Forelimb muscle (tissue), 1 donor: ENCODE measurements at regions not wholly inside any gene's neighbourhood (a gene's known extent, or its start where the extent isn't known, plus 50 kb on each side); places are given as distances from the start of the nearest gene placed in this dataset.

Experiments
- DNase-seq: peaks from one replicate; pipeline ENCODE4 v3.0.0-alpha.2; 2013; ENCODE audit warnings: low read depth

DNA sequence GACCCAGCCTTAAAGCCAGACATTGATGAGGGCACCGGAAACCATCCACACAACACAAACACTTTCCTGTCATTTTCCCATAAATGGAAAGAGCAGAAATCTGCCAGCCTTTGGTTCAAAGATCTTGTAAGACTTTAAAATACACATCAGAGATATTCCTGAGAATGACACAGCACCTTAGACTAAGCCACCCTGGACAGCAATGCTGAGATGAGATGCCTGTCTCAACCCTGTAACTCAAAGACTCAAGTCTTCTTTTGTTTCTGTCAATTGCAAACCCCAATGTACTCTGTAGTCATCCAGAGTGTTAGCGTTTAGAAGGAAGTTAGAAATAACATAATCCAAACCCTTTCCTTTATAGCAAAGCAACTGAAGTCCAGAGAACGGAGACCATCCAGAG, 119.2 kb downstream of the CCNA1 start:
- no peak for DNase-seq

DNA sequence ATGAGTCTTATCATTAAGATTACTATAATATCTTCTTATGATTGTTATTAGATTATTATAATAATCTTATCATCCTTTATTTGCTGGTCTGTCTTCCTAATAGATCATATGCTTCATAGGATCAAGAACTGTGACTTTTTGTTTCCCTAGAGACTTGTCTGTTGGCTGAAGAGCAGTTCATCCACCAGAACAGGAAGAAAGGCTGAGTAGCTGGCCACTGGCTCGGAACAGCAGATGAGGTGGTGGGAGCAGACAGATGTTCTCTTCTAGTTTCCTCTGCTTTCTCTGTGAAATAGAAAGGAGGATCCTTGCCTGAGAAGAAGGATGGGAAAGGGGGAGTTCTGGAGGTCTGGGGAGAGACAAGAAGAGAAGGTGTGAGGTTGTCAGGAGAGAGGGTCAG, 120.0 kb downstream of the CCNA1 start:
- no peak for DNase-seq

DNA sequence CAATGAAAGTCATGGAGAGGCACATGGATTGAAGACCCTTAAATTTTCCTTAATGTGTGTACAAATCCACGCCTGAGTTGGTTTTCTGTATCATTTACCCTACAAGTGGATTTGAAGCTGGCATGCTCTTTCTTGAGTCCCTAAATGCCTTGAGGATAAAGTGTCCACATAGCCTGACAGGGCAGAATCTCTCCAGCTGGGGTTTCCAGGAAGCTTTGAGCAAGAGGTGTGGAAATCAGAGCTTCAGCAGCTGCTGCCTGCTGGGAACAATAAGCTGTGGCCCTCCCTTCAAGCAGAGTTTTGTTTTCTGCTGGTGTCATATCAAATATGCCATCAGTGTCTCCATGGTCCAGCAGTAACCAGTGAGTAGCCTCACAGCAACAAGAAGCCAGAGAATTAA, 120.3 kb upstream of the SERTM1 start:
- DNase-seq = no peak

DNA sequence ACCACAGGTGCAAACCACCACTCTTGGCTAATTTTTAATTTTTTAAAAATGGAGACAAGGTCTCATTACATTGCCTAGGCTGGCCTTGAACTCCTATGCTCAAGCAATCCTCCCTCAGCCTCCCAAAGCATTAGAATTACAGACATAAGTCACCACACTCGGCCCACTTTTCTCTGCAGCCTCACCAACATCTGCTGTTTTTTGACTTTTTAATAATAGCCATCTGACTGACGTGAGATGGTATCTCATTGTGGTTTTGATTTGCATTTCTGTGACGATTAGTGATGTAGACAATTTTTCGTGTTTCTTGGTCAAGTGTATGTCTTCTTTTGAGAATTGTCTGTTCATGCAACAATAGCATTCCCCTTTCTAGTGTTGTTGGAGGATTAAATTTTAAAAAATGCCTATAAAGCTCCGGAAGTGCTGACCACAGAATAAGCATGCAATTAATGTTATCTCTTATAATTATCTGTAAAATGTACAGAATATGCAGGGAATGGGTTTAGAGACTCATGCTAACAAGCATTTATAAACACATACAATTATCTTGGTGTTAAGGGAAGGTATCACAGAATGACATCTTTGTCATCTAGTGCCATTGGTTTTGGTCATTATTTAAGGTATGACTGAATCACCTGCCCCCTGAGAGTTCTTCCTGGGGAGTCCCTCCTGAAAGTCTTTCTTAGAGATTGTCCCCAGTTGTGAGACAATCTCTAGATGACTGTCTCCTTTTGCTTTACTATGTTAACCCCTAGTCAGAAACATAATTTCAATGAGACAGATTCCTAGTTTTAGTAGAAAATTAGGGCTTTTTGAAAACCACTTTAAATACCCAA, 118.5 kb upstream of the SERTM1 start:
- DNase-seq = no peak

DNA sequence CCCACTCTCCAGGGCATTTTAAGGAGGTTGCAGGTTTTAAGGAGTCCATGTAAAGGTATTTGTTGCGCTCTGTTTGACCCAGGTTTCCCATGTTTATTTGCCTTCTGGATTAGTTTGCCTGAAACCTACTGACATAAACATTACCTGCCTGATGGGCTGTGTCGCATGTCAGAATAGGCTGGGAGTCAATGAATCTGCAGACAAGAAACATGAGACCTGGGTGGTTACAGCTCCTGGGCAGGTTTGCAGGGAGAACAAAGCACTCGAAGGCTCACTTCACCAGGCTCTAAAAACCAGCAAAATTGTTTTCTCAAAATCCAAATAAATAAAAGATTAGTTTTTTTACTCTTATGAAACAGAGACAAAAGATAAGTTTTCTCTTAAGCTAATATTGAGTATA, 114.4 kb upstream of the SERTM1 start:
- DNase-seq = no peak

DNA sequence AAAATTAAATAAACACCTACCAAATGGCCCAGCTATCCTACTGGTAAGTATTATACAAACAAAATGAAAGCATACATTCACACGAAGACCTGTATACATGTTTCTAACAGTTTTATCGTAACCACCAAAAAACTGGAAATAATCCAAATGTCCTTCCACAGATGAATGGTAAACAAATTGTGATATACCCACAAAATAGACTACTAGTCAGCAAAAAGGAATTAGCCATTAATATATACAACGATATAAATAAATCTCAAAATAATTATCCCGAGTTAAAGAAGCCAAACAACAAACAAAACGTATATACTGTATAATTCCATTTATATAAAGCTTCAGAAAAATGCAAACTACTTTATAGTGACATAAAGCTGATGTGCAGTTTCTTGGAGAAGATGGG, 106.3 kb upstream of the SERTM1 start:
- no peak for DNase-seq

DNA sequence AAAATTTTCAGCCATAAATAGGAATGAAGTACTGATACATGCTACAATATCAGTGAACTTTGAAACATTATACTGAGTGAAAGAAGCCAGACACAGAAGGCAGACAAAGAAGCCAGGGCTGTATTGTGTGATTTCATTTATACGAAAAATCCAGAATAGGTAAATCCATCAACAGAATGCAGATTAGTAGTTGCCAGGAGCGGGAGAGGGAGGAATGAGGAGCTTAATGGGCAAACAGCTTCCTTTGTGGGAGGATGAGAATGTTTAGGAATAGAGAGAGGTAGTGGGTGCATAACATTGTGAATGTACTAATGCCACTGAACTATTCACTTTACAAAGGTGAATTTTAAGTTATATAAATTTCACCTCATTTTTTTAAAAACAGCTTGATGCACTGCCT, 103.3 kb upstream of the SERTM1 start:
- no peak for DNase-seq

DNA sequence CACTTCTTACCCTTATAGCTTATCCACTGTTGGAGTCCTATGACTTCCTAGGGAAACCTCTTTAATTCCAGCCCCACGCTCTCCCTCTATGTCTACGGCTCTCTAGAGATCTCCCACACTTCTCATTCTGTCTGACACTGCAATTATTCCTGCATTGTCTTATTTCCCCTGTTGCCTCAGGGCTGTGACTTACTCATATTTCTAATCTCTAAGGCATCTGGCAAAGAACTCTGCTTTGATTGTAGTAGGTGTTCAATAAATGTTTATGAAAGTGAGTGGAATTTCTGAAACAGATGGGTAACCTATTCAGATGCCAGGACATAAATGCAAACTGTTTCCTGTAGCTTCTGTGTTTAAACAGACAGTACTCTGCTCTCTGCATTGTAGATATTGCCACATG, 102.4 kb upstream of the SERTM1 start:
- no peak for DNase-seq

DNA sequence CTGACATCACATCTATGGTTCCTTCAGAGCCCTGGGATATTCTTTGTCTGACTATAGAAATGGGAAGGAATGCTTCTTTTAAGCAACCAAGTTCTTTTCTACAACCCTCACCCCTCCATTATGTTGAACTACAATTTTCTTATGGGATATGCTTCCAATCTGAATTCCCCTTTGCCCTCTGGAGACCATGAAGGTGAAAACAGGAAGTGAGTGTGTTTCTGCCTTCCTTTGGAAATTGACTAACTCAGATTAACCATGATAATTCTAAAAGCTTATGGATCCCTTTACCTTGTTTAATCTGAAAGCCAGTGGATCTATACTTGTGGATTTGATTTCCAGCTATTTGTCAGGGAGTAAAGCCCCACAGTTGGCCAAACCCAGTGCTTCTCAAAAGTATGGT, 90.8 kb upstream of the SERTM1 start:
- no peak for DNase-seq

DNA sequence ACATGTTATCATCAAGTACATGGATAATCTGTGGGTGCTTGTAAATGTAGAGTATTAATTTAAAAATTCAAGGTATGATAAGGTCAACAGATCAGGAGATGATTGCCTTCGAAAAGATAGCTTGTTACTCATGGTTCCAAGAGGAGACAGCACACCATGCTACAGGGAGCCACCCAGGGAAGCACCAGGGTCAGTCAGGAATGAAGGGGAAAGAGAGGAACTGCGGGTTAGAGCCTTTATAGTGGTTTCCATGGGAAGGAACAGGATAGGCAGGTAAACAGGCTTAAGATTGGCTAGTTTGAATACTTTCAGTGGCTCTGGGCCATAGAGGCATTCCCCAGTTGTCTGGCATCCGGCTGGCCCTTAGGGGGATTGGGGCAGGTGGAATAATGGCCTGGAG, 74.2 kb upstream of the SERTM1 start:
- no peak for DNase-seq

DNA sequence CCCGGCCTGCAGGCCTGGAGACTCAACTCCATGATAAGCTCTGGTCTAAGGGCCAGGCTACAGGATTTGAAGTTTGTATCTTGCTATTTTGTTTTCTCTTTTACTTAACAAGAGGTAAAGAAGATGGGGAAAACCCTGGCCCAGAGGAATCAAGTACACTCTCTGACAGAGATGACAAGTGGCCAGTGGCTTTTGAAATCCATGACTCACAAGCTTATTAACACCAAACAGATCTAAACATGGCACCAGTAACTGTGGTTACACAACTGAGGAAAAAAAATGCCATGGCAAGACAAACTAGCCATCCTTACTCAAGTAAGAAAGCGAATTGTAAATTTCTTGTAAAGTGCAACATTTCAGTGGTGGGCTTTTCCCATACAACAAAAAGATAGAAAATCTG, 72.6 kb upstream of the SERTM1 start:
- no peak for DNase-seq

DNA sequence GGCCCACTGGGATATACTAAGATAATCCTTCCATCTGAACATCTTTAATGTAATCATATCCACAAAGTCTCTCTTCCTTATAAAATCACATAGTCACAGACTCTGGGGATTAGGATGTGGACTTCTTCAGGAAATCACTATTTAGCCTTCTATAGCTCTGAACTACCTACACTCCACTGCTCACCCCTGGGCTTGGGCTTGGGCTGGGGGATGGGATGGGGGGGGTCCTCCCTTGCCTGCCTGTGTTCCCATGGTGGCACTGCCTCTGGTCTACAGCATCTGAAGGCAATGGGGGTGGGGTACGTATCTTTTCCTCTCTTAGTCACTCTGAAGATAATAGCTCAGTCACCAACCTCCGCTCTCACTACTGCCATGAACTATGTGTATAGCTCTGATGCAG, 67.8 kb upstream of the SERTM1 start:
- no peak for DNase-seq

DNA sequence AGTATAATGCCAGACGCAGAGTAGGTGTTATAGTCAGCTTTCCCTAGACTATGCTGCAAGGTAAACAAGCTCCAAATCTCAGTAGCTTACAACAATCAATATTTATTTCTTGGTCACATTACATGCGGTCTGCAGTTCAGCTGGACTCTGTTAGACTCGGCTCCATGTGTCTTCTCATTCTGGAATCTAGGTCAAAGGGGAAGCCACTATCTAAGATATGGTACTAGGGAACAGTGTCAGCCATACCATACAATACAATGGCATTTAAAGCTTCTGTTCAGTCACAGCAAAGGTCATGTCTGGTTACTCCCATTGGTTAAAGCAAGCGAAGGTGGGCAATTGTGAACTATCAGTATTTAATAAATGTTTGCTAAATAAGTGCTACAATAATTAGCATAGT, 65.3 kb upstream of the SERTM1 start:
- DNase-seq = no peak

DNA sequence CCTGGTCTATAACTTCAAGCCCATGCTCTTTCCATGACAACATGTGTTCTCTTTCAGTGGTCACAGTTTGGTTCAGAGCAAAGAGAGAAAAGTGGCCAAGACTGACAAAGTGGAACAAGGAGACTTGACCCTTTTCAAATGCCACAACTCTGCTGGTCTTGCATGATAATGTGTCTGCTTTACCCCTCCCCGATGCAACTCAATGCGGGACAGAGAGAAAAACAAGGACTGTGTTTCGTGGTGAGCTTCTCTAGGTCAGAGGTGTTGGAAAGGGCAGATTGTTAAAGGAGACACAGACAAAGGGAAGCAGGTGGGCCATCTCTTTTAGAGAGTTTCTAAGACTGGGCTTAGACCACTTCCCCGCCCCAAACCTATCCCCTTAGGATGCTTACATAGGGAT, 61.6 kb upstream of the SERTM1 start:
- DNase-seq = no peak

DNA sequence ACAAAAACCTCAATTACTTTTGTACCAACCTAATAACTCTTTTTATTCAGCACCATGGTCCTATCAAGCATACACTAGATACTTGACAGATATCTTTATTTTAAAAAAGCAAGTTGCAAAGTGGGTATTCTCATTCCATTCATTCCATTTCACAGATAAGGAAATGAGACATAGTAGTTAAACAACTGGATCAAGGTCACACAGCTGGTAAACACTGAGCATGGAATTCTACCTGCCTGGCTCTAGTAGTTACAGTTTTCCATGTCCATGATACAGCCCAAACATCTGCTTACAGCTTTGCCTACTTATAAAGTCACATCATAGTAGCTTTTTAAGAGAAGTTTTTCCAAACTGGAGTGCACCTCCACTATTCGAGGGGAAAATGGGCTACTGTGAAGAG, 57.1 kb upstream of the SERTM1 start:
- no peak for DNase-seq

DNA sequence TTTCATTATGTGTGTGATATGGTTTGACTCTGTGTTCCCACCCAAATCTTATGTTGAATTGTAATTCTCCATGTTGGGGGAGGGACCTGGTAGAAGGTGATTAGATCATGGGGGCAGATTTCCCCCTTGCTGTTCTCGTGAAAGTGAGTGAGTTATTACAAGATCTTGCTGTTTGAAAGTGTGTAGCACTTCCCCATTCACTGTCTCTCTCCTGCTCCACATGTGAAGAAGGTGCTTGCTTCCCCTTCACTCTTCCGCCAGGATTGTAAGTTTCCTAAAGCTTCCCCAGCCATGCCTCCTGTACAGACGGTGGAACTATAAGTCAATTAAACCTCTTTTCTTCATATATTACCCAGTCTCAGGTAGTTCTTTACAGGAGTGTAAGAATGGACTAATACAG, 54.3 kb upstream of the SERTM1 start:
- DNase-seq = no peak
